MM.1S (cell line): ENCODE measurements at regions not wholly inside any gene's neighbourhood (a gene's known extent, or its start where the extent isn't known, plus 50 kb on each side); places are given as distances from the start of the nearest gene placed in this dataset.
"Not testable (repeated sequence)": the region's sequence is repeated elsewhere in the genome, so short reads cannot be mapped to it uniquely, and the experiment has no call there.

Experiments used
- DNase-seq: peaks from one replicate; pipeline ENCODE4 v3.0.0-alpha.2; 2015
- H2AFZ ChIP-seq: fragments of 300-600 bp; sonication (generic); 2 replicates; pipeline ENCODE4 v1.6.0; 2016; ENCODE audit warnings: antibody characterized with exemption, low read length
- H3F3A ChIP-seq: fragments of 300-600 bp; sonication (generic); 2 replicates; pipeline ENCODE4 v1.6.1; 2016; ENCODE audit warnings: mild to moderate bottlenecking, antibody characterized with exemption, low read length, moderate library complexity, mixed read lengths; ENCODE audit not compliant: insufficient read depth
- H3K27ac ChIP-seq: fragments of 300-600 bp; sonication (generic); 2 replicates; pipeline ENCODE4 v1.5.1; 2016; ENCODE audit warnings: mild to moderate bottlenecking, low read length
- H3K27me3 ChIP-seq: fragments of 300-600 bp; sonication (generic); replicated peaks from 2 replicates; pipeline ENCODE4 v1.6.0; 2016; ENCODE audit warnings: low read length; ENCODE audit not compliant: insufficient read depth
- H3K36me3 ChIP-seq: fragments of 300-600 bp; sonication (generic); replicated peaks from 2 replicates; pipeline ENCODE4 v1.6.1; 2016; ENCODE audit warnings: mild to moderate bottlenecking, low read length, mixed read lengths; ENCODE audit not compliant: insufficient read depth
- H3K4me1 ChIP-seq: fragments of 300-600 bp; sonication (generic); 2 replicates; pipeline ENCODE4 v1.6.1; 2016; ENCODE audit warnings: low read length, mixed read lengths
- H3K4me2 ChIP-seq: fragments of 300-600 bp; sonication (generic); 2 replicates; pipeline ENCODE4 v1.6.0; 2016; ENCODE audit warnings: low read depth, low read length
- H3K4me3 ChIP-seq: fragments of 300-600 bp; sonication (generic); 2 replicates; pipeline ENCODE4 v1.5.1; 2016; ENCODE audit warnings: low read length, mixed read lengths
- H3K79me2 ChIP-seq: fragments of 300-600 bp; sonication (generic); 2 replicates; pipeline ENCODE4 v1.6.1; 2016; ENCODE audit warnings: mixed run types, low read length, mixed read lengths
- H3K9ac ChIP-seq: fragments of 300-600 bp; sonication (generic); 2 replicates; pipeline ENCODE4 v1.6.1; 2016; ENCODE audit warnings: low read length, mixed read lengths
- H3K9me2 ChIP-seq: fragments of 300-600 bp; sonication (generic); replicated peaks from 2 replicates; pipeline ENCODE4 v1.6.1; 2016; ENCODE audit warnings: mild to moderate bottlenecking, low read length, mixed read lengths; ENCODE audit not compliant: insufficient read depth
- H3K9me3 ChIP-seq: fragments of 300-600 bp; sonication (generic); replicated peaks from 2 replicates; pipeline ENCODE4 v1.6.1; 2016; ENCODE audit warnings: mild to moderate bottlenecking, low read length, mixed read lengths; ENCODE audit not compliant: insufficient read depth
- H4K20me1 ChIP-seq: fragments of 300-600 bp; sonication (generic); 2 replicates; pipeline ENCODE4 v1.6.1; 2016; ENCODE audit warnings: mild to moderate bottlenecking, low read length, moderate library complexity, mixed read lengths; ENCODE audit not compliant: insufficient read depth
- CTCF ChIP-seq: fragments of 300-600 bp; sonication (generic); IDR thresholded peaks from 2 replicates; pipeline ENCODE4 v1.5.1; 2016; ENCODE audit warnings: antibody characterized with exemption, low read length, mixed read lengths
- EZH2 ChIP-seq: fragments of 300-600 bp; sonication (generic); optimal IDR thresholded peaks from 2 replicates; pipeline ENCODE3; 2017; ENCODE audit warnings: low read depth, mild to moderate bottlenecking, antibody characterized with exemption, low read length, mixed read lengths
- EZH2phosphoT487 ChIP-seq: fragments of 300-600 bp; sonication (generic); IDR thresholded peaks from 2 replicates; pipeline ENCODE4 v1.6.1; 2018; ENCODE audit warnings: antibody characterized with exemption, low read length

- no peaks in the 10 kb centered on the region for H3K9me3 ChIP-seq
- H3K27me3 ChIP-seq, result no peaks in the 10 kb centered on the region
- no peak overlapping the region for H3K9ac ChIP-seq
Measured at GRCh38 chr2:116269040-116269439, 1545.5 kb upstream of the DDX18 start.

GRCh38 chr2:116304328-116304727 is 1510.2 kb upstream of the DDX18 start:
- H4K20me1 ChIP-seq, result no peaks in the 10 kb centered on the region
- no peak overlapping the region for H3K9ac ChIP-seq
- no peaks in the 10 kb centered on the region; the same call in 1 of the 2 replicates for H3K9me2 ChIP-seq
- H3K4me2 ChIP-seq, result no peak overlapping the region
- H2AFZ ChIP-seq, result no peak overlapping the region
- no peak for TF ChIP-seq CTCF
- TF ChIP-seq EZH2, result no peak
- TF ChIP-seq EZH2phosphoT487, result no peak
- H3K9me3 ChIP-seq, result no peaks in the 10 kb centered on the region; the same call in 1 of the 2 replicates
- H3K36me3 ChIP-seq, result no peaks in the 10 kb centered on the region
- no peak for DNase-seq
- no peaks in the 10 kb centered on the region for H3K4me1 ChIP-seq
- H3F3A ChIP-seq, result no peaks in the 10 kb centered on the region
- no peaks in the 10 kb centered on the region for H3K79me2 ChIP-seq
- H3K27ac ChIP-seq, result no peak overlapping the region
- H3K4me3 ChIP-seq, result no peak overlapping the region
- H3K27me3 ChIP-seq, result no peaks in the 10 kb centered on the region

More at GRCh38 chr2:116269040-116269439, 1545.5 kb upstream of the DDX18 start:
- no peak overlapping the region for H2AFZ ChIP-seq
- no peaks in the 10 kb centered on the region for H3K79me2 ChIP-seq
- TF ChIP-seq CTCF (no peak), EZH2 (no peak), EZH2phosphoT487 (no peak)
- H3K4me1 ChIP-seq, result no peaks in the 10 kb centered on the region
- H3K4me3 ChIP-seq, result no peak overlapping the region
- no peak for DNase-seq
- H3K4me2 ChIP-seq, result no peak overlapping the region
- H3F3A ChIP-seq, result no peaks in the 10 kb centered on the region
- no peaks in the 10 kb centered on the region for H3K36me3 ChIP-seq
- no peaks in the 10 kb centered on the region for H3K9me2 ChIP-seq
- no peaks in the 10 kb centered on the region for H4K20me1 ChIP-seq
- no peak overlapping the region for H3K27ac ChIP-seq

- Histone ChIP-seq H3K9me2 (no peaks in the 10 kb centered on the region), H3K4me3 (no peak overlapping the region), H3K9ac (no peak overlapping the region), H4K20me1 (no peaks in the 10 kb centered on the region), H3K9me3 (no peaks in the 10 kb centered on the region), H2AFZ (no peak overlapping the region), H3K36me3 (no peaks in the 10 kb centered on the region), H3F3A (no peaks in the 10 kb centered on the region), H3K79me2 (no peaks in the 10 kb centered on the region), H3K27me3 (no peaks in the 10 kb centered on the region), H3K27ac (no peak overlapping the region), H3K4me1 (no peaks in the 10 kb centered on the region), H3K4me2 (no peak overlapping the region)
- TF ChIP-seq CTCF (no peak), EZH2 (no peak), EZH2phosphoT487 (no peak)
- DNase-seq, result no peak
Measured at GRCh38 chr2:116317111-116317510, 1497.4 kb upstream of the DDX18 start.

GRCh38 chr2:116318551-116318950 is 1495.9 kb upstream of the DDX18 start:
- H2AFZ ChIP-seq, H3K27ac ChIP-seq, H3K4me3 ChIP-seq, H3K79me2 ChIP-seq, H3K9me3 ChIP-seq, H4K20me1 ChIP-seq, H3K9ac ChIP-seq, H3K4me2 ChIP-seq, H3K36me3 ChIP-seq, H3F3A ChIP-seq, H3K27me3 ChIP-seq, DNase-seq, H3K4me1 ChIP-seq, H3K9me2 ChIP-seq: not testable (repeated sequence)
